ENCODE measurements at regions not wholly inside any gene's neighbourhood (a gene's known extent, or its start where the extent isn't known, plus 50 kb on each side); places are given as distances from the start of the nearest gene placed in this dataset.

- DNase-seq = no peak
Observed at GRCh38 chr4:62293551-62293950, 1093.4 kb downstream of the ADGRL3 start.

- DNase-seq = no peak
Observed at GRCh38 chr4:62292911-62293310, 1092.8 kb downstream of the ADGRL3 start.

GRCh38 chr4:62288808-62289541 lies 1088.8 kb downstream of the ADGRL3 start:
- DNase-seq = no peak

- DNase-seq = no peak
Observed at GRCh38 chr4:62285026-62285425, 1084.9 kb downstream of the ADGRL3 start.

GRCh38 chr4:62279689-62280088 lies 1079.6 kb downstream of the ADGRL3 start:
- no peak for DNase-seq

GRCh38 chr4:62275470-62275869 lies 1075.3 kb downstream of the ADGRL3 start:
- no peak for DNase-seq

GRCh38 chr4:62274782-62275181 lies 1074.7 kb downstream of the ADGRL3 start:
- no peak for DNase-seq

GRCh38 chr4:62271107-62271506 lies 1071.0 kb downstream of the ADGRL3 start:
- no peak for DNase-seq

GRCh38 chr4:62269918-62270317 lies 1069.8 kb downstream of the ADGRL3 start:
- DNase-seq = no peak

GRCh38 chr4:62263454-62263853 lies 1063.3 kb downstream of the ADGRL3 start:
- DNase-seq = no peak

- no peak for DNase-seq
Observed at GRCh38 chr4:62262676-62263075, 1062.5 kb downstream of the ADGRL3 start.

- no peak for DNase-seq
Observed at GRCh38 chr4:62260254-62260653, 1060.1 kb downstream of the ADGRL3 start.

- no peak for DNase-seq
Observed at GRCh38 chr4:62256479-62256878, 1056.4 kb downstream of the ADGRL3 start.

- no peak for DNase-seq
Observed at GRCh38 chr4:62252728-62253127, 1052.6 kb downstream of the ADGRL3 start.

GRCh38 chr4:62250100-62250499 lies 1050.0 kb downstream of the ADGRL3 start:
- no peak for DNase-seq

- no peak for DNase-seq
Observed at GRCh38 chr4:62243895-62244294, 1043.8 kb downstream of the ADGRL3 start.

GRCh38 chr4:62235911-62236310 lies 1035.8 kb downstream of the ADGRL3 start:
- no peak for DNase-seq

- no peak for DNase-seq
Observed at GRCh38 chr4:62232814-62233213, 1032.7 kb downstream of the ADGRL3 start.

GRCh38 chr4:62231994-62232393 lies 1031.9 kb downstream of the ADGRL3 start:
- no peak for DNase-seq

GRCh38 chr4:62226082-62226481 lies 1026.0 kb downstream of the ADGRL3 start:
- no peak for DNase-seq

- DNase-seq = no peak
Observed at GRCh38 chr4:62222121-62222520, 1022.0 kb downstream of the ADGRL3 start.

GRCh38 chr4:62210486-62210885 lies 1010.4 kb downstream of the ADGRL3 start:
- DNase-seq = no peak

GRCh38 chr4:62209757-62210485 lies 1009.8 kb downstream of the ADGRL3 start:
- DNase-seq = no peak

GRCh38 chr4:62208921-62209320 lies 1008.8 kb downstream of the ADGRL3 start:
- DNase-seq = no peak

- DNase-seq = no peak
Observed at GRCh38 chr4:62204136-62204535, 1004.0 kb downstream of the ADGRL3 start.

Data from stimulated activated CD8-positive, alpha-beta memory T cell treated with anti-CD3 and anti-CD28 coated beads, Interleukin-4, amount 100 ng/mL, for 48 hours (primary cell).